ENCODE measurements at regions not wholly inside any gene's neighbourhood (a gene's known extent, or its start where the extent isn't known, plus 50 kb on each side); places are given as distances from the start of the nearest gene placed in this dataset.
"Not testable (repeated sequence)": the region's sequence is repeated elsewhere in the genome, so short reads cannot be mapped to it uniquely, and the experiment has no call there.

DNA sequence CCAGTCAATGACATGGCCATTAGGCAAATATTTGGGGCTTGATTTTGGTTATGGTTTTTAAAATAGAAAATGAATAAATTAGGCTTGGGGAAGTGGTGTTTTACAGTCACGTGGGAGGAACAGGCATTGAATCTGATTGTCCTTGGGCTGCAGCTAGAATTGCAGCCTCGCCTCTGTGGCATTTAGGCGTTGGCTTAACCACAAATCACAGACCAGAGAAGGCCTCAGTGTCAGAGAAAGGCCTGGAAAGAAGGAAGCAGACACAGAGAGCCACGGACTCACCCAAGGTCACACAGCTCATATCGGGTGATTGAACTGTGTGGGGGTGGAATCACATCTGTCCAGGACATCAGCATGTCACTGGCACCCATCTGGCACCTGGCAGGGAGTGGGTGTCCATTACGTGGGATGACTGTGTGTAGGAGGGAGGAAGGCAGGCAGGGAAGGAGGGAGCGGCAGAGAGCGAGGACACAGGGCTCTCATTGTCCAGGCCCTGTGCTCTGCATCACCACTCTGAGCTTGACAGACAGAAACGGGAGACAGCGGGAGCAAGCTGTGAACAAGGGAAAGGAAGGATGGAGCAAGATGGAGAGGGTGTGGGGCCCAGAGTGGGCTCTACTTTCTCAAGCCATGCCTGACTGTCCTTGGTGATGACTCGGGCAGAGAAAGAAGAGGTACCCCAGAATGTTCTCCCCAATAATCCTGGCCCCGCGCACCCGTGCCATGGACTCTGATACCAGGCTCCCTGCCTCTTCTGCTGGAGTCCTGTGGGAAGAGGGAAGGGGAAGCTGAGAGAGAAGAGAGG, 186.4 kb downstream of the FAM43A start:
- Histone ChIP-seq H2AFZ (no peak overlapping the region), H3K4me3 (peak overlapping the region; percentile 14; the same call in 1 of the 2 replicates), H4K20me1 (ENCODE audit: insufficient read depth) (no peaks in the 10 kb centered on the region), H3K9me2 (ENCODE audit: insufficient read depth) (no peaks in the 10 kb centered on the region), H3K4me2 (peak overlapping the region; percentile 66), H3K36me3 (ENCODE audit: low read depth) (no peaks in the 10 kb centered on the region), H3K27me3 (ENCODE audit: insufficient read depth, low read depth) (no peaks in the 10 kb centered on the region), H3K79me2 (ENCODE audit: low read depth) (no peaks in the 10 kb centered on the region), H3K9me3 (ENCODE audit: insufficient read depth, low read depth) (0 out of 2 replicates have a peak, but pooled peaks cover 6% of the 10 kb centered on the region), H3K27ac (peak overlapping the region; percentile 91), H3F3A (ENCODE audit: insufficient read depth, low read depth) (peaks cover 37% of the 10 kb centered on the region), H3K4me1 (replicated peaks; ENCODE audit: insufficient read depth) (peaks cover 50% of the 10 kb centered on the region)
- ChIA-PET POLR2A (ENCODE audit: unreplicated experiment) (interaction anchor here (0.5 to 1.0 kb wide), 5 partner anchors 14 to 200 kb away, joined by 3 to 4 read pairs (median 4); no protein-coding TSS in a partner anchor), CTCF (interaction anchor here (0.7 to 2.5 kb wide), 6 partner anchors 130 to 232 kb away, joined by 3 to 12 read pairs (median 4); partner anchors contain the start of gene LSG1)
- no TSS peak for BruUV-seq (replicated peaks)
- intact Hi-C loops (cut with micrococcal nuclease; ENCODE audit: unreplicated experiment): loop anchor here (1.0 to 5.0 kb wide), 13 partner anchors 59 to 388 kb away; no protein-coding TSS in a partner anchor
- TF ChIP-seq CTCF (conservative IDR thresholded peaks at IDR 0.05): no peak
- no peak for TF ChIP-seq EZH2 (IDR thresholded peaks at IDR 0.05; ENCODE audit: low read depth)
- peak in 1 of 2 experiments; percentile 83 for DNase-seq

DNA sequence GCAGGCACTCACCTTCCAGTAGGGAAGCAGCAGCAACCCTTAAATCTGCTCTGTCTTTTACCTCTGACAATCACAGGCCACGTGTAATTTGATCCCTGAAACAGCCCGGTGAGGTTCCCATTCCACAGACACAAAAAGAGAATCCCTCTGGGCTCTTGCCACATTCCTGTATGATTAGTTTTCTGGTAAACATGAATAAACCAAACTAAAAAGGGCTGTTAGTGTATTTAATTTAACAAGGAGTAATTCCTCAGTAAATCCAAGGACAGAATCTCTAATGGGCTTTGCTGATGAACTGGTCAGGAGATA, 186.9 kb downstream of the FAM43A start:
- DNase-seq: peak; percentile 69 to 93
- Histone ChIP-seq H2AFZ (no peak overlapping the region), H3K4me1 (replicated peaks; ENCODE audit: insufficient read depth) (peaks cover 50% of the 10 kb centered on the region), H3K36me3 (ENCODE audit: low read depth) (no peaks in the 10 kb centered on the region), H3K9me3 (ENCODE audit: insufficient read depth, low read depth) (0 out of 2 replicates have a peak, but pooled peaks cover 6% of the 10 kb centered on the region), H3F3A (ENCODE audit: insufficient read depth, low read depth) (peaks cover 37% of the 10 kb centered on the region), H3K9me2 (ENCODE audit: insufficient read depth) (no peaks in the 10 kb centered on the region), H3K27ac (peak overlapping the region; percentile 91), H3K4me2 (peak overlapping the region; percentile 66), H4K20me1 (ENCODE audit: insufficient read depth) (no peaks in the 10 kb centered on the region), H3K27me3 (ENCODE audit: insufficient read depth, low read depth) (no peaks in the 10 kb centered on the region), H3K79me2 (ENCODE audit: low read depth) (no peaks in the 10 kb centered on the region), H3K4me3 (peak overlapping the region; percentile 6; the same call in 1 of the 2 replicates)
- POLR2A ChIA-PET (ENCODE audit: unreplicated experiment): interaction anchor here (0.6 kb wide), 1 partner anchor 185 kb away, joined by 3 read pairs; no protein-coding TSS in a partner anchor
- TF ChIP-seq CTCF (conservative IDR thresholded peaks at IDR 0.05) (no peak), EZH2 (IDR thresholded peaks at IDR 0.05; ENCODE audit: low read depth) (no peak)
- CTCF ChIA-PET: interaction anchor here (0.8 to 2.5 kb wide), 2 partner anchors 190 to 232 kb away, joined by 3 to 7 read pairs; no protein-coding TSS in a partner anchor
- intact Hi-C loops (cut with micrococcal nuclease; ENCODE audit: unreplicated experiment): loop anchor here (1.0 to 5.0 kb wide), 2 partner anchors 130 to 234 kb away; no protein-coding TSS in a partner anchor
- BruUV-seq (replicated peaks): no TSS peak

DNA sequence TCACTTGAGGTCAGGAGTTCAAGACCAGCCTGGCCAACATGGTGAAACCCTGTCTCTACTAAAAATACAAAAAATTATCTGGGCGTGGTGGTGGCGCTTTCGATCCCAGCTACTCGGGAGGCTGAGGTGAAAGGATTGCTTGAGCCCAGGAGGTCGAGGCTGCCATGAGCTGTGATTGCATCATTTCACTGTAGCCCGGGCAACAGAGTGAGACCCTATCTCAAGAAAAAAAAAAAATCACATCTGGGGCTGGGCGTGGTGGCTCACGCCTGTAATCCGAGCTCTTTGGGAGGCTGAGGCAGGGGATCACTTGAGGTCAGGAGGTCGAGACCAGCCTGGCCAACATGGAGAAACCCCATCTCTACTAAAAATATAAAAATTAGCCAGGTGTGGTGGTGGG, 187.8 kb downstream of the FAM43A start:
- DNase-seq; H3K9me3 ChIP-seq (ENCODE audit: insufficient read depth, low read depth); H3K9me2 ChIP-seq (ENCODE audit: insufficient read depth); H3K4me3 ChIP-seq; H3K36me3 ChIP-seq (ENCODE audit: low read depth); H4K20me1 ChIP-seq (ENCODE audit: insufficient read depth); H3K79me2 ChIP-seq (ENCODE audit: low read depth); H2AFZ ChIP-seq; H3K27me3 ChIP-seq (ENCODE audit: insufficient read depth, low read depth); BruUV-seq (replicated peaks); CTCF ChIA-PET: not testable (repeated sequence)
- peaks cover 50% of the 10 kb centered on the region for H3K4me1 ChIP-seq (replicated peaks; ENCODE audit: insufficient read depth)
- peak overlapping the region; percentile 66; the same call in 1 of the 2 replicates for H3K4me2 ChIP-seq
- intact Hi-C loops (cut with micrococcal nuclease; ENCODE audit: unreplicated experiment): loop anchor here (5.0 kb wide), 1 partner anchor 129 kb away; no protein-coding TSS in a partner anchor
- peaks cover 37% of the 10 kb centered on the region for H3F3A ChIP-seq (ENCODE audit: insufficient read depth, low read depth)
- POLR2A ChIA-PET (ENCODE audit: unreplicated experiment): interaction anchor here (0.6 kb wide), 1 partner anchor 157 kb away, joined by 3 read pairs; no protein-coding TSS in a partner anchor
- H3K27ac ChIP-seq: peak overlapping the region; percentile 91
